ENCODE measurements at regions not wholly inside any gene's neighbourhood (a gene's known extent, or its start where the extent isn't known, plus 50 kb on each side); places are given as distances from the start of the nearest gene placed in this dataset.

- no peak for DNase-seq (ENCODE audit: insufficient read length, low spot score)
- no peak for TF ChIP-seq CTCF (IDR thresholded peaks at IDR 0.05; ENCODE audit: insufficient read depth, missing control alignments)
- FAIRE-seq = no peak
Measured at GRCh38 chr3:56985878-56986277, 74.6 kb upstream of the SPATA12 start.

GRCh38 chr3:56985460-56985859 is 75.0 kb upstream of the SPATA12 start:
- no peak for TF ChIP-seq CTCF (IDR thresholded peaks at IDR 0.05; ENCODE audit: insufficient read depth, missing control alignments)
- FAIRE-seq (no peak), DNase-seq (ENCODE audit: insufficient read length, low spot score) (no peak)

DNA sequence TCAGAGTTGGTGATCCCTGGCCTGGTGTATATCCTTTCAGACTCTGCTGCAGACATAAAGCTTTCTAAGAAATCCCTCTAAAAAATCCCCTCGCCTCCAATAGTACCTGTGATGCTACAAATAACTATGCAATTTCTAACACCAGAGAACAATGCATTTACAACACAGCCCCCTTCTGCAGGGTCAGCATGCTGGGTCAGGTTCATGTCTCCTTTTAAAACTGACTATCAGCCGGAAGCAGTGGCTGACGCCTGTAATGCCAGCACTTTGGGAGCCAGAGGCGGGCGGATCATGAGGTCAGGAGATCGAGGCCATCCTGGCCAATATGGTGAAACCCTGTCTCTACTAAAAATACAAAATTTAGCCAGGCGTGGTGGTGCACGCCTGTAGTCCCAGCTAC is 77.0 kb upstream of the SPATA12 start:
- DNase-seq (ENCODE audit: insufficient read length, low spot score) (no peak), FAIRE-seq (no peak)
- TF ChIP-seq CTCF (IDR thresholded peaks at IDR 0.05; ENCODE audit: insufficient read depth, missing control alignments) = no peak

- no peak for TF ChIP-seq CTCF (IDR thresholded peaks at IDR 0.05; ENCODE audit: insufficient read depth, missing control alignments)
- FAIRE-seq = no peak
- no peak for DNase-seq (ENCODE audit: insufficient read length, low spot score)
Measured at GRCh38 chr3:56981445-56982230, 78.8 kb upstream of the SPATA12 start.

GRCh38 chr3:56980798-56981390 is 79.6 kb upstream of the SPATA12 start:
- FAIRE-seq (no peak), DNase-seq (ENCODE audit: insufficient read length, low spot score) (no peak)
- TF ChIP-seq CTCF (IDR thresholded peaks at IDR 0.05; ENCODE audit: insufficient read depth, missing control alignments) = no peak

DNA sequence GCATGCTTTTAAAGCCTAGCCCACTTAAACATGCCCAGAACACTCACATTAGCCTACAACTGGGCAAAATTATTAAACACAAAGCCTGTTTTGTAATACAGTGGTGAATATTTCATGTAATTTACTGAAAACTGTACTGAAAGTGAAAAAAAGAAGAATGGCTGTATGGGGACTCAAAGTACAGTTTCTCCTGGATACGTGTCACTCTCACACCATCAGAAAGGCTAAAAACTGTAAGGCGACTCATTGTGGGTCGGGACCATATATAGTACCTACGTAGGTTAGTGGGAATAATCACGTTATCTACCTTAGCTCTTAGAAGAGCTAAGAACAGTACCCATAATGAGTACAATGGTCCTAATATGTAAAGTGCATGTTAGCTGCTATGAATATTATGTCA is 80.2 kb upstream of the SPATA12 start:
- DNase-seq (ENCODE audit: insufficient read length, low spot score) (no peak), FAIRE-seq (no peak)
- no peak for TF ChIP-seq CTCF (IDR thresholded peaks at IDR 0.05; ENCODE audit: insufficient read depth, missing control alignments)

- no peak for DNase-seq (ENCODE audit: insufficient read length, low spot score)
- no peak for TF ChIP-seq CTCF (IDR thresholded peaks at IDR 0.05; ENCODE audit: insufficient read depth, missing control alignments)
- FAIRE-seq = no peak
Measured at GRCh38 chr3:56979791-56980190, 80.7 kb upstream of the SPATA12 start.
